ENCODE measurements at regions not wholly inside any gene's neighbourhood (a gene's known extent, or its start where the extent isn't known, plus 50 kb on each side); places are given as distances from the start of the nearest gene placed in this dataset.
"Not testable (repeated sequence)": the region's sequence is repeated elsewhere in the genome, so short reads cannot be mapped to it uniquely, and the experiment has no call there.

GRCh38 chr6:85240787-85241385 lies 209.0 kb upstream of the NT5E start:
- Histone ChIP-seq H3K9me3 (no peaks in the 10 kb centered on the region), H3K27me3 (no peaks in the 10 kb centered on the region), H3K27ac (no peak overlapping the region), H3K4me1 (no peaks in the 10 kb centered on the region), H3K36me3 (no peaks in the 10 kb centered on the region), H3K4me3 (no peak overlapping the region)
- 27 to 28% methylated on average over 1 of the region's 1 CpG for WGBS, 2 donors
- ATAC-seq, result no peak
- FAIRE-seq, result no peak
- no peak for DNase-seq
- TF ChIP-seq, protein P1, sequence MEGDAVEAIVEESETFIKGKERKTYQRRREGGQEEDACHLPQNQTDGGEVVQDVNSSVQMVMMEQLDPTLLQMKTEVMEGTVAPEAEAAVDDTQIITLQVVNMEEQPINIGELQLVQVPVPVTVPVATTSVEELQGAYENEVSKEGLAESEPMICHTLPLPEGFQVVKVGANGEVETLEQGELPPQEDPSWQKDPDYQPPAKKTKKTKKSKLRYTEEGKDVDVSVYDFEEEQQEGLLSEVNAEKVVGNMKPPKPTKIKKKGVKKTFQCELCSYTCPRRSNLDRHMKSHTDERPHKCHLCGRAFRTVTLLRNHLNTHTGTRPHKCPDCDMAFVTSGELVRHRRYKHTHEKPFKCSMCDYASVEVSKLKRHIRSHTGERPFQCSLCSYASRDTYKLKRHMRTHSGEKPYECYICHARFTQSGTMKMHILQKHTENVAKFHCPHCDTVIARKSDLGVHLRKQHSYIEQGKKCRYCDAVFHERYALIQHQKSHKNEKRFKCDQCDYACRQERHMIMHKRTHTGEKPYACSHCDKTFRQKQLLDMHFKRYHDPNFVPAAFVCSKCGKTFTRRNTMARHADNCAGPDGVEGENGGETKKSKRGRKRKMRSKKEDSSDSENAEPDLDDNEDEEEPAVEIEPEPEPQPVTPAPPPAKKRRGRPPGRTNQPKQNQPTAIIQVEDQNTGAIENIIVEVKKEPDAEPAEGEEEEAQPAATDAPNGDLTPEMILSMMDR (IDR thresholded peaks at IDR 0.05), result no peak
- intact Hi-C loops (cut with DNase I), result no loop called here

GRCh38 chr6:85237478-85237877 lies 212.4 kb upstream of the NT5E start:
- no peak overlapping the region for H3K4me3 ChIP-seq
- no peak for DNase-seq
- no peak overlapping the region for H3K27ac ChIP-seq
- ATAC-seq, result no peak
- H3K9me3 ChIP-seq, result no peaks in the 10 kb centered on the region
- no peak for FAIRE-seq
- no peaks in the 10 kb centered on the region for H3K4me1 ChIP-seq
- H3K36me3 ChIP-seq, result no peaks in the 10 kb centered on the region
- H3K27me3 ChIP-seq, result no peaks in the 10 kb centered on the region
- TF ChIP-seq, protein P1 (IDR thresholded peaks at IDR 0.05), result no peak
- intact Hi-C loops (cut with DNase I), result no loop called here
- WGBS, 2 donors, result 31 to 36% methylated on average over 3 of the region's 3 CpGs

- TF ChIP-seq, protein P1 (IDR thresholded peaks at IDR 0.05), result no peak
- Histone ChIP-seq H3K27ac (no peak overlapping the region), H3K4me1 (no peaks in the 10 kb centered on the region), H3K27me3 (no peaks in the 10 kb centered on the region), H3K36me3 (no peaks in the 10 kb centered on the region), H3K9me3 (no peaks in the 10 kb centered on the region), H3K4me3 (no peak overlapping the region)
- FAIRE-seq (no peak), ATAC-seq (no peak), DNase-seq (no peak)
- intact Hi-C loops (cut with DNase I), result no loop called here
- WGBS, 2 donors, result 55 to 63% methylated on average over 3 of the region's 3 CpGs
Measured at GRCh38 chr6:85236636-85237035, 213.2 kb upstream of the NT5E start.

GRCh38 chr6:85227345-85227744 lies 222.5 kb upstream of the NT5E start:
- H3K9me3 ChIP-seq; H3K27ac ChIP-seq; FAIRE-seq; H3K4me1 ChIP-seq; ATAC-seq; DNase-seq; H3K4me3 ChIP-seq; intact Hi-C loops (cut with DNase I); H3K27me3 ChIP-seq; H3K36me3 ChIP-seq: not testable (repeated sequence)
- WGBS, 2 donors, result 27 to 33% methylated on average over 1 of the region's 1 CpG

DNA sequence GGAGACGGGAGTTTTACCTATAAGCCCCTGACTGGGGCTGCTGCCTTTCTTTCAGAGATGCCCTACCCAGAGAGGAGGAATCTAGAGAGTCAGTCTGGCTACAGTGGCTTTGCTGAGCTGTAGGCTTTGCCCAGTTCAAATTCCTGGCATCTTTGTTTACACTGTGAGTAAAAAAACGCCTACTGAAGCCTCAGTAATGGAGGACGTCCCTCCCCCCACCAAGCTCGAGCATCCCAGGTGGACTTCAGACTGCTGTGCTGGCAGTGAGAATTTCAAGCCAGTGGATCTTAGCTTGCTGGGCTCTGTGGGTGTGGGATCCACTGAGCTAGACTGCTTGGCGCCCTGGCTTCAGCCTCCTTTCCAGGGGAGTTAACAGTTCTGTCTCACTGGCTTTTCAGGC lies 237.1 kb upstream of the NT5E start:
- H3K9me3 ChIP-seq; H3K4me1 ChIP-seq; ATAC-seq; H3K36me3 ChIP-seq; H3K27ac ChIP-seq; H3K27me3 ChIP-seq; H3K4me3 ChIP-seq; intact Hi-C loops (cut with DNase I); DNase-seq; FAIRE-seq: not testable (repeated sequence)
- WGBS, 2 donors, result 13 to 15% methylated on average over 5 of the region's 5 CpGs

DNA sequence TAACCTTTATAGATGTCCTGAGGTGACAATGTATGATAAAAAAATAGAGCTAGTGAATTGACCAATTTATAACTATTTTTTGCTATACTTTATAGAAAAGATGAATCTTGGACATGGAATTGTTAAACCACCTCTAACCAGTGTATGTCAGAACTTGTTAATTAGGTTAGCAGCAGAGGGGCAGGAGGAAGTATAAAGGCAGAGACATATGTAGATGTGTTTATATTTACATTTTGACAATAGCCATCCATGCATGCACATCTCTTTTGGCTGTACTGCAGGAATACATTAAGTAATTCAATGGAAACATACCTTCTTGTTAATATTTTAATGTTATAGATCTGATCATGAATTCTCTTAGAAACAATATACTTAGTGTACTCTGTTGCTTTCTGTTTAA lies 254.6 kb upstream of the NT5E start:
- Histone ChIP-seq H3K27ac (no peak overlapping the region), H3K4me1 (no peaks in the 10 kb centered on the region), H3K9me3 (no peaks in the 10 kb centered on the region), H3K27me3 (no peaks in the 10 kb centered on the region), H3K36me3 (no peaks in the 10 kb centered on the region), H3K4me3 (no peak overlapping the region)
- DNase-seq (no peak), ATAC-seq (no peak), FAIRE-seq (no peak)
- TF ChIP-seq, protein P1 (IDR thresholded peaks at IDR 0.05), result no peak
- intact Hi-C loops (cut with DNase I), result no loop called here
